Left hindlimb (tissue), 1 donor: ENCODE measurements at regions not wholly inside any gene's neighbourhood (a gene's known extent, or its start where the extent isn't known, plus 50 kb on each side); places are given as distances from the start of the nearest gene placed in this dataset.

ENCODE experiments used
- DNase-seq: peaks from one replicate; pipeline ENCODE4 v3.0.0-alpha.2; 2018

GRCh38 chr18:34978953-34979608 lies 62.1 kb upstream of the MAPRE2 start:
- peak; percentile 78 for DNase-seq

- DNase-seq, result no peak
Observed at GRCh38 chr18:34981487-34981886, 59.7 kb upstream of the MAPRE2 start.

- no peak for DNase-seq
Observed at GRCh38 chr18:34985963-34986362, 55.2 kb upstream of the MAPRE2 start.

GRCh38 chr18:34990597-34990996 lies 50.6 kb upstream of the MAPRE2 start:
- DNase-seq, result no peak

GRCh38 chr18:34991152-34991551 lies 50.1 kb upstream of the MAPRE2 start:
- no peak for DNase-seq
